HG03159 (cell line): ENCODE measurements at regions not wholly inside any gene's neighbourhood (a gene's known extent, or its start where the extent isn't known, plus 50 kb on each side); places are given as distances from the start of the nearest gene placed in this dataset.
"Not testable (repeated sequence)": the region's sequence is repeated elsewhere in the genome, so short reads cannot be mapped to it uniquely, and the experiment has no call there.

Source experiments
- ATAC-seq: cut with Tn5 transposase; IDR thresholded peaks from one replicate; pipeline ENCODE4 v1.9.1; 2021; ENCODE audit warnings: mild to moderate bottlenecking, moderate library complexity; ENCODE audit not compliant: unreplicated experiment

DNA sequence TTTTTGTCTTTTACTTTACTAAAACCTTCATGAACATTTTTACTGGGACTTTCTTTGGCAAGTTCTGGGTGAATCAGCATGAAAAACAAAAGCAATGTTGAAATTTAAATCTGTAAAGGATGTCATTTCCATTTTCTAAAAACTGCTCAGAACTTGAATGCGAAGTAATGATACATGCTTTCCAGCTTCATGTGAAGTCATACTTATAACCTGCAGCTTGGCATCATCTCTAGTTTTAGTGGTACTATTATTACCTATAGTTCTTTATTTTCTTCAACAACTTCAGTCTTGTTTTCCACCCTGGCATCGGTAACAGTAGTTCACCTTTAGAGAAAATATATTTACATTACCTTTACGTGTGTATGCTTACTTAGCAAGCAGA is 421.4 kb upstream of the DIPK2B start:
- ATAC-seq, result no peak

DNA sequence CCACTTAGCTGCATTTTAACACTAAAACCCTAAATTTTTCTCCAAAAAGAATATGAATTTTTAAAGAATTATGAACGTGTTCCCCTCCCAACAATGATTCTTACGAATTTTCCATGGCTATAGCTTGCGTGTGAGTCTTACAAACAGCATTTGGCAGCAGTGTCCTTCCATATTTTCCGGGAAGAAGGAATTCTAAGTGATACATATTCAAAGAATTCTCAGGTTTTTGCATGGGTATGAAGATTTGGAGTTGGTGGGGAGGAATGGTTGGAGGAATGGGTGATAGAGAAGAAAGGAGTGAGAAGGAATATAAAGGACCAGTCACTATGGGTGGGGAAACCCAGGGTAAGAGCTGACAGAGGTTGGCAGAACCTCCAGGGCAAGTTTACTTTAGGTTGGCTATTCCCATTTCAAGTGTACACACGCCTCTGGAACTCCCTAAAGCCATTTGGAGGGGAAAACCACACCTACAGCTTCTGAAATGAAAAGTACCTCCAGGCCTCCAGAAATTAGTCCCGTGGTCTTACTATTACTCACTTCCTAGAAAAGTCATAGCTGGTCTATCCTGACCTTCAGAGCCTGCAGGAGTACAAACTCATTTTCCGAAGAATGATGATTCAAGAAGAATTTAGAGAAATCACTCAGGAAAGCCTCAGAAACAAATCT is 420.8 kb upstream of the DIPK2B start:
- ATAC-seq, result no peak

DNA sequence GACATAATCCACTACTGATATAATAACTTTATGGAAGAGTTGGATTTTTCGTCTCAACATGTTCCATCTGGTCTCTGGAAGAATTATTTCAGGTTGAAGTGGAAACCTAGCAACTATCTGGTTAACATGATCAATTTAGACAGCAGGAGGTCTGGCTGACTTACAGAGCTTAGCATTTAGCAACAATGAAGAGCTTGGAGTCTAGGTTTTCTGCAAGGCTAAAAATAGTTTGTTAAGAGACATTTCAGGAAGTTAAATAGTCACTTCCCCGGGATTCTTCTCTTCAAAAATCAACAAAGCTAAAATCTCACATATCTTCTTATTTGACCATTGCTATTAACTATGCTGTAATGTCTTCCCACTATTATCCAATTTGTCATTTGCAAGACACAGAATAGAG is 418.6 kb upstream of the DIPK2B start:
- ATAC-seq, result no peak

DNA sequence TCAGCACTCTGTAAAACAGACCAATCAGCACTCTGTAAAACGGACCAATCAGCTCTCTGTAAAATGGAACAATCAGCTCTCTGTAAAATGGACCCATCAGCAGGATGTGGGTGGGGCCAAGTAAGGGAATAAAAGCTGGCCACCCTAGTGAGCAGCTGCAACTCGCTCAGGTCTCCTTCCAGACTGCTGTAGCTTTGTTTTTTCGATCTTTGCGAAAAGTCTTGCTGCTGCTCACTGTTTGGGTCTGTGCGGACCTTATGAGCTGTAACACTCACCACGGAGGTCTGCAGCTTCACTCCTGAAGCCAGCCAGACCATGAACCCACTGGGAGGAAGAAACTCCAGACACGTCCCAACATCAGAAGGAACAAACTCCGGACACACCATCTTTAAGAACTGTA is 414.9 kb upstream of the DIPK2B start:
- not testable (repeated sequence) for ATAC-seq

DNA sequence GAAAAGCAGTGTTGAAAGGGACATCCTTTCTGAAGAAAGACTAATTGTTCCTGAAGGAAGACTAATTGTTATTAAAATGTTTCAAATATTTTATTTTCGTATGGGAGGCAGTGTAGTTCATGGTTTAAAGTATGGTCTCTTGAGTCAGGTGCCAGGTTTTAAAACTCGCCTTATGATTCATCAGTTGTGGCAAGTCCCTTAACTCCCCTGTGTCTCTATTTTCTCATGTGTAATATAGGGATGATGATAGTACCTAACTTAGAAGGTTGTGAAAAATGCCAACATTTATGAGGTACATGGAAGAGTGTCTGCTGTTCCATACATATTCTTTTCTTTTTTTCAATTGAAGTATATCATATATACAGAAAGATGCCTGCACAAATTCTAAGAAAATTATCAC is 414.2 kb upstream of the DIPK2B start:
- ATAC-seq, result no peak

DNA sequence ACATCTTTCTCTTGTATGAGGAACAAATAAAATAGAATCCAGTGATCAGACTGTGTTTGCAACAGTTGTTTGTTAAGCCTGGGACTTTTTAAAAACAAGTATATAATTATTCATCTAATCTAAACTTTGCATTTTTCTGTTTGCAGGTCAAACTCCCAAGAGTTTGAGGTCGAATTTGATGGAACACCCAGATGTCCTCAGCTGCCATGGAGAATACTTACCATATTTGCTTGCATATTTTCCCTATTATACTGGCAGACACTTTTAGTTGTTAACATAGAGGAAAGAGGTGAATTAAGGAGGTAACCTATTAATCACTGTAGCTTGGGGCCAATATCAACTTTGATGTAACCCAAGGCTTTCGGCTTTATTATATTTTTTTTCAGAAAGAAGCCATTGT is 401.5 kb upstream of the DIPK2B start:
- ATAC-seq, result no peak

DNA sequence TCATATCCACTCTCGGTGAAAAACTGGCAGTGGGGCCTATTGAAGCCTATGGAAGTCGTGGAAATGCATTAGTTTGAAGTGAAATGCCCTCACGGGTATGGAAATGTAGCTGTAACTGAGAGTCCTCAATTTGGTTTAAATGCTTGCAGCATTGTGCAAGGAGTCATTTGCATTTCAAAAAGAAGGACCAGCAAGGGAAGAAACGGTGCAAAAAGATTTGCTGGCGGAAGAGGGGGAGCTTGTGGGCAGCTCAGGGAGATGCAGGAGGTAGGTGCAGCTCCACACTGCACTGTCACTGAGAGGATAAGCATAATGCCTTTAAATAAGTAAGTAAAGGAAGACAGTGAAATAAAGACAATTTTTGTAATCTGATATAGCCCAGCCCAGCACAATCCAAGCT is 400.4 kb upstream of the DIPK2B start:
- no peak for ATAC-seq

DNA sequence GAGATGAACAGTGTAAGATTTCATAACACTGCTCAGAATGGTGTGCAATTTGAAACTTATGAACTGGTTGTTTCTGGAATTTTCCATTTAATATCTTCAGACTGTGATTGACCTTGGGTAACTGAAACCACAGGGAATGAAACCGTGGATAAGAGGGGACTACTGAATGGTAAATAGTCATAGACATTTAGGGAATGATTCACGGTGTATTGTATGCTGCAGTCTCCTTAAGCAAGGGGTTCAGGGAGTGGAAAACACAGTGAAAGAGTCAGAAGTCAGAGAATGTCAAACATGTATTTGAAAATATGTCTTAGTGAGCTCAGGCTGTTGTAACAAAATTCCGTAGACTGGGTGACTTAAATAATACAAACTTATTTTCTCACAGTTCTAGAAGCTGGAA is 398.2 kb upstream of the DIPK2B start:
- no peak for ATAC-seq

DNA sequence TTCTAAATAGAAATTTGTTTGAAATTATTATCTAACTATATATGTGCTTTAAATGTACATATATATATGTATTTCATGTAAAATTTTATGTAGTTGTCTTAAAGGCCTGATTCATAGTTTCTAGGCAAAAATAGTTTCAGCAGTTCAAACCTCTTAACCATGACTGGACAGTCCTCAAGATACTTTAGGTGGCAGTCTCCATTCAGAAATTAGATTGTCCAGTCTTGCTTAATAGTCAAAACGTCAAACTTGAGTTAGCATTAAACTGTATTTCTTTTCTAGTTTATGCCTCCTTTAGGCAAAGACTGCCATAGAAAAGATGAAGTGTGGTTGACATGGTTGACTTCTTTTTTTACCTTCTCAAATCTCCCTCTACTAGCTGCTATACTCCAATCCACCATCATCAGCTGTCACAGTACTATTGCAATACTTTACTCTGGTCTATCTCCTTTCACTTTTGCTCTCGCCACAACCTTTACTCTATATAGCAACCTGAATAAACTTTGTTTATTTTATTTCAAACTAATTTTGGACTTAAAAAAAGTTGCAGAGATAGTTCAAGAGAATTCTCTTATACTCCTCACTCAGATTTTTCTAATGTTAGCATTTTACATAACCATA is 395.6 kb upstream of the DIPK2B start:
- ATAC-seq, result no peak

DNA sequence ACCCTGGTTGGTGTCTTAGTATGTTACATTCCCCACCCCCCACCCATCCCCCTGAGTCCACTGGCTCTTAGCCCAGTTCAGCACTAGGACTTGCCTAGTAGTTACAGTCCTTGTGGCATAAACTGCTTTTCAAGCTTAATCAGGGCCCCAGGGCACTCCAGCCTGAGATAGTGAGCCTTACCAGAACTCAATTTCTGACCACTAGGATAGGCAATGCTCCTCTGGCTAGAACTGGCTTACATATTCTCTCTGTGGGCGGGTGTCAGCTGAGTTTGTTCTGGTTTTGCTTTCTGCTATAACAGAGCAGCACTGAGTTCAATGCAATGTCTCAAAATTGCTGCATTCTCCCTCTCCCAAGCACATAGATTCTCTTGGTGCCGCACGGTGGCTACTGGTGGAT is 391.4 kb upstream of the DIPK2B start:
- no peak for ATAC-seq

DNA sequence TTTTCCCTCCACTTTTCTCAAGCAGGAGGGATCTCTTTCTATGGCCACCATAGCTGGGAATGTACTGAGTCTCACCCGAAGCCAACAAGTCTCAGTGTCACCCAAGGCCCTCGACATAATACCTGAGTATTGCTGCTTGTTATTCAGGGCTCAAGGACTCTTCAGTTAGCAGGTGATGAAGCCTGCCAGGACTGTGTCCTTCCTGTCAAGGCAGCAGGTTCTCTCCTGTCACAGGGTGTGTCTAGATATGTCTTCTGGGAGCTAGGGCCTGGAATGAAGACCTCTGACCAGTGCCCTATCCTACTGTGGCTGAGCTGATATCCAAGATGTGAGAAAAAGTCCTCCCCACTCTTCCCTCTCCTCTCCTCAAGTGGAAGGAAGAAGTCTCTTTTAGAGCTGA is 391.0 kb upstream of the DIPK2B start:
- no peak for ATAC-seq

DNA sequence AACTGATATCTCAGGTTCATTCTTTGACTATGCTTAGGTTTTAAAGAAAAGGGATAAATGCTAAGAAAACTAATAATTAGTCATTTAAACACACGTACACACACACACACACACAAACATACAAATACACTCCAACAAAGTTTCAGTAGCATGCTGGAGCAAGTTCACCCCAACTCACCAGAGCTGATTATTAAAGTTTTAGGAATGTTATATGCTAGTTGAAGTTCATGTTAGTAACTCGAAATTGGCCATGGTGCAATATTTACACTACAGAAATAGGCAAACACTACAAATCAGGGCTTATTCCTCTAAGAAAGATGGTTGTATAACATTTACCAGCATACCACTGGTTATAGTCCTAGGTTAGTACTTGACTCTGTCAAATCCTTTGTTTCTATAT is 384.0 kb upstream of the DIPK2B start:
- no peak for ATAC-seq

DNA sequence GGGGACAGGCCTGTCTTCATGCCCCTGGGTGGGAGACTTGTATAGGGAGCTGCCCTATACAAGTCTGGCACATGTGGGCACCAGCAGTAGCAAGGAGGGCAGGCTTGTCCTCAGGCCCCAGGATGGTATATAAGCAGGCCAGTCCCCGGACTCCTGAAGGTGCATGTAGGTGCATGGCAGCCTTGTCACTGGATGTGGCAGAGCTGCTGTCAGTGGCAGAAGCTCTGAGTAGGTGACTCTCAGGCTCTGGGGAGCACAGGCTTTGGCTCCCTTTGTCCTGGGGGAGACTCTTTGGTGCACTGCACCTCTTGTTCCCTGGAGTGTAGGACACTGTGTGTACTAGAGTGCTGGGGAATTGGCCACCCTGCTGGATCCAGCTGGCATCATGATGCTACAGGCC is 376.7 kb upstream of the DIPK2B start:
- ATAC-seq, result no peak

DNA sequence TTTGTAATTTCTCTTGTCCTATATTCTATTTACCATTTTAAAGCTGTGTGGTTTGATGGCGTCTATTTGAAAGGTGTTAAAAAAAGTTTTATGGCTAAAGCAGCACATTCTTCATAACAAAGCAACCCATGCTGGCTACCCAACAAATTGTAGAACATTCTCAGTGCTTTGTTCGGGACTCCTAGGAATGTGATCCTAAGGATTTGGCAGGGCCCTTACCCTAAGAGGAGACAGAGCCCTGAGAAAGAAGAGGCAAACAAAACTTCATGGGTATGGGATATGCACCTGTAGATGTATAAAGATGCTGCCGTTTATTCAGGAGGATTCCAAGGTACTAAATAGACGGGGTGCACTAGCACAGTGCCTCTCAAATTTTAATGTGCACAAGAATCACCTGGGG is 370.8 kb upstream of the DIPK2B start:
- no peak for ATAC-seq

DNA sequence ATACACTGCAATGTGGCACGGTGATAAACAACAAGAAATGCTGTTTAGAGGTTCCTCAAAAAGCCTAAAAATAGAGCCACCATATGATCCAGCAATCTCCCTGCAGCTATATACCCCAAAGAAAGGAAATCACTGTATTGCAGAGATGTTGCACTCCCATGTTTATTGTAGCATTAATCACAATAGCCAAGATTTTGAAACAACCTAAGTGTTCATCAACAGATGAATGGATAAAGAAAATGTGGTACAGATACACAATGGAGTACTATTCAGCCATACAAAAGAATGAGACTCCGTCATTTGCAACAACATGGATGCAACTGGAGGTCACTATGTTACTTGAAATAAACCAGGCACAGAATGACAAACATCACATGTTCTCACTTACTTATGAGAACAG is 365.8 kb upstream of the DIPK2B start:
- no peak for ATAC-seq

DNA sequence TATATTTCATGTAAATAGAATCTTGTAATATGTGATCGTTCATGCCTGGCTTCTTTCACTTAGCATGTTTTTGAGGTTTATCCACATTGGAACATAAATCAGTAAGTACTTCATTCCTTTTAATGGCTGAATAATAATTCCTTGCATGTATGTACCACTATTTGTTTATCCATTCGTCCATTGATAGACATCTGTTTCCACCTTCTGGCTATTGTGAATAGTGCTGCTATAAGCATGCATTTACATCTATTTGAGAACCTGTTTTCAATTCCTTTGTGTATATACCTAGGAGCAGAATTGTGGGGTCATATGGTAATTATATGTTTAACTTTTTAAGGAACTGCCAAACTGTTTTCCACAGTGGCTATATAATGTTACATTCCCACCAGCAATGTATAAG is 356.7 kb upstream of the DIPK2B start:
- no peak for ATAC-seq

DNA sequence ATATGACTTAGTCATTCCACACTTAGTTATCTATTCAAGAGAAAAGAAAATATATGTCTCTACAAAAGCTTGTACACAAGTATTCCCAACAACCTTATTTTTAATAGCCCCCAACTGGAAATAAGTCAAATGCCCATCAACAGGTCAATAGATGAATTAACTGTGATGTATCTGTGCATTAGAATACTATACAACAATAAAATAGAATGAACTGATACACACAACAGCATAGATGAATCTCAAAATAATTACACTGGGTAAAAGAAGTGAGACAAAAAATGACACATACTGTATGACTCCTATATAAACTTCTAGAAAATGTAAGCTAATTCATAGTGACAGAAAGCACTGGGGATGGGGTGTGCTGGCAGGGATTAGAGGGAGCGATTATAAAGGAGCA is 354.1 kb upstream of the DIPK2B start:
- ATAC-seq, result no peak

DNA sequence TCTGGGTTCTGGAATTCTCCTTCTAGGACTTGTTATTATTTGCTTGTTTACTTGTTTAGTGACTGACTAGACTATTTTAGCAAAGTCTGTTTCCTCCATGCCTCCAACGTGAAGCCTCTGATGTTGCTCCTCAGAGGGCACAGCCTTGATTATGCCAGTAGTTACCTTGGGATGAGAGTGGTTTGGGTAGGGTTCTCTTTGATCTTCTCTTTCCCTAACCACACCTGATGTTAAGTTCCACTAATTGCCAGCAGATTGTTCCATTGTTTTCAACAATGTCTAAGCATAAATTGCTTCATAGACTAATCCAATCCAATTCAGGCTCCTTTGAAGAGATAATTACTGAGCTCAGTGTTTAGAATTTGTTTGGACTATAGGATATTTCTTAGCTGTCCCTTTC is 352.7 kb upstream of the DIPK2B start:
- no peak for ATAC-seq

DNA sequence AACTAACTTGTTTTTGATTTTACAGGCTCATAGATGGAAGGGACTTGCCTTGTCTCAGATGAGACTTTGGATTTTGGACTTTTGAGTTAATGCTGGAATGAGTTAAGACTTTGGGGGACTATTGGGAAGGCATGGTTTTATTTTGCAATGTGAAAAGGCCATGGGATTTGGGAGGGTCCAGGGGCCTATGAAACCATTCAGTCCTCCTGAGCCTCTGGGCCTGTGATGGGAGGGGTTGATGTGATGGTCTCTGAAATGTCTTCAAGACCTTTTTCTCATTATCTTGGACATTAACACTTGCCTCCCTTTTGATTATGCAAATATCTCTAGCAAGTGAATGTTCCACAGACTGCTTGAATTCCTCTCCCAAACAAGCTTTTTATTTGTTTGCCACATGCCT is 346.0 kb upstream of the DIPK2B start:
- not testable (repeated sequence) for ATAC-seq

DNA sequence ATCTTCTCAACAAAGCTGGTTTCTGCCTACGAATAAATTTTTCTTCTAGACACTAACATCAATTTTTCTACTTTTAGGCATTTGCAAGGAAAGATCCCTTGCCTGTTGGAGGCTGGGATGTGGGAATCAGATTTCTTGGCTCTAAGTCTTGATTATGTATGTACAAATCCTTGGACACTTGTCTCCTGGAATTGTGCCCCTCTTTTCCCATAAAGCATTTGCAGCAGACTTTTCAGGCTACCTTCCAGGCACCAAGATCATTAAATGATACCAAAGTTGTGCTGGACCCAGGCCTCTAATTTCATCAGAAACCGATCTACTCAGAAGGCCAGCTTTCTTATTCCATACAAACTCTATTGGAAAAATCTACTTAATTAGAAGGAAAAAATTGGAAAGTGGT is 339.5 kb upstream of the DIPK2B start:
- no peak for ATAC-seq

DNA sequence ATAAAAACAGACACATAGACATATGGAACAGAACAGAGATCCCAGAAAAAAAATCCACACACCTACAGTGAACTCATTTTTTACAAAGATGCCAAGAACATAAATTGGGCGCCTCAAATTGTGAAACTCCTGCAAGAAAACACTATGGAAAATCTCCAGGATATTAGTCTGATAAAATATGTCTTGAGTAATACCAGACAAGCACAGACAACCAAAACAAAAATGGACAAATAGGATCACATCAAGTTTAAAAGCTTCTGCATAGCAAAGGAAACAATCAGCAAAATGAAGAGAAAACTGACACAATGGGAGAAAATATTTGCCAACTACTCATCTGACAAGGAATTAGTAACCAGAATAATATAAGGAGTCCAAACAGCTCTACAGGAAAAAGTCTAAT is 337.3 kb upstream of the DIPK2B start:
- no peak for ATAC-seq

DNA sequence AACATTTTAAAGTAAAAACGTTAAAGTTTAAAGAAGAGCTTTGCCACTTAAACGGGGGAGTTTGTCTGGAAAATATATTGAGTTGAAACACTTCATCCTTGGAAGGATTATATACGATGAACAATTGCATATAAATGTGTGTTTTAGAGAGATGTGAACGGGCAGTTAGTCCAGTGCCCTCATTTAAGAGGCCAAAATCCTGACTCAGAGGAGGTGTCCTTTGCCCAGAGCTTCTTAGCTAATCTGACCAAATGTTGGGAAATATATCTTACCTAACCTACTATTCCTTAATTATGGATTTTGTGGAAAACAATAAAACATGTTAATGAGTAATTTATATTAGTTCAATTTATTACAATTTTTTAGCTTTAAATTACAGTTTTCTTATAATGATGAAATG is 327.2 kb upstream of the DIPK2B start:
- no peak for ATAC-seq

DNA sequence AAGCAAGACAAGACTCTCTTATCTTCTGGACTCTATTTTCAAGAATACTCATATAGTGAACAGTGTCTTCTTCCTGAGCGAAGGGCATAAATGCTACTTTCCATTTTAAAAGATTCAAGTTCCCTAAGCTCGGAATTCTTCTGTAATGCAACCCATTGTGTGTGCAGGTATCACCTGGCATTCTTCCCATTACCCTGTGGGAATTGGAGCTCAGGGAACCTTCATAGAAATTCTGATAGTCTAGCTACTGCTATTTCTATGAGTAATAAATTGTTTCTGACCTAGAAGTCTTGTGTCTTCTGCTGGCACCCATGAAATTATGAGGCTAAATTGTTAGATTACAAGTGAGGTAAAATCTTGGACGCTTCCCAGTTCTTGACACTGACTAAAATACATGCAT is 324.1 kb upstream of the DIPK2B start:
- ATAC-seq, result no peak
